ENCODE measurements at regions not wholly inside any gene's neighbourhood (a gene's known extent, or its start where the extent isn't known, plus 50 kb on each side); places are given as distances from the start of the nearest gene placed in this dataset.
A peak's percentile ranks its signal among the peaks of the same experiment; 100 is the strongest.

DNA sequence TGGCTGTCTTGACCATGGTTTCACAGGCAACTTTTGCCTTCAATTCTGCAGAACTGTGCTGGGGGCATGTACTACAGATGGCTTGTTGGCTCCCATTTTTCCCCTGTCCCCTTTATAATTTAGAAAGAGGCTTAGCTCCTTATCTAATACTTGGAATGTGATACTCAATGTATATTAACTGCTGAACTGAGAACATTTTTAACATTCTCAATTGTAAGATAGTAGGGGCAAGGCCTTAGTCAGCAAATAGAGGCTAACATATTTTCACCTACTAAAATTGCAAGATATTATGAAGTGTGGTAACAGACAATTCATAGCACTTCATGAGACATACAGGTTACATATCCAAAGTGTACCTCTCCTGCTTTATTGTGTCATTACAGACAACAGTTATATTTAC, 118.1 kb upstream of the ZNF366 start:
- H3K9me3 ChIP-seq, result no peaks in the 10 kb centered on the region
- H3K36me3 ChIP-seq, result no peaks in the 10 kb centered on the region
- H3K27ac ChIP-seq, result no peak overlapping the region
- peaks cover 0 to 25% (median 9%) of the 10 kb centered on the region in 4 donors for H3K4me1 ChIP-seq
- no peak for DNase-seq
- no peak overlapping the region for H3K4me3 ChIP-seq
- intact Hi-C loops (cut with DNase I; ENCODE audit: low total_unique reads), result no loop called here
- TF ChIP-seq, protein P1, sequence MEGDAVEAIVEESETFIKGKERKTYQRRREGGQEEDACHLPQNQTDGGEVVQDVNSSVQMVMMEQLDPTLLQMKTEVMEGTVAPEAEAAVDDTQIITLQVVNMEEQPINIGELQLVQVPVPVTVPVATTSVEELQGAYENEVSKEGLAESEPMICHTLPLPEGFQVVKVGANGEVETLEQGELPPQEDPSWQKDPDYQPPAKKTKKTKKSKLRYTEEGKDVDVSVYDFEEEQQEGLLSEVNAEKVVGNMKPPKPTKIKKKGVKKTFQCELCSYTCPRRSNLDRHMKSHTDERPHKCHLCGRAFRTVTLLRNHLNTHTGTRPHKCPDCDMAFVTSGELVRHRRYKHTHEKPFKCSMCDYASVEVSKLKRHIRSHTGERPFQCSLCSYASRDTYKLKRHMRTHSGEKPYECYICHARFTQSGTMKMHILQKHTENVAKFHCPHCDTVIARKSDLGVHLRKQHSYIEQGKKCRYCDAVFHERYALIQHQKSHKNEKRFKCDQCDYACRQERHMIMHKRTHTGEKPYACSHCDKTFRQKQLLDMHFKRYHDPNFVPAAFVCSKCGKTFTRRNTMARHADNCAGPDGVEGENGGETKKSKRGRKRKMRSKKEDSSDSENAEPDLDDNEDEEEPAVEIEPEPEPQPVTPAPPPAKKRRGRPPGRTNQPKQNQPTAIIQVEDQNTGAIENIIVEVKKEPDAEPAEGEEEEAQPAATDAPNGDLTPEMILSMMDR (IDR thresholded peaks at IDR 0.05), result no peak
- H3K27me3 ChIP-seq, result no peaks in the 10 kb centered on the region

GRCh38 chr5:72624641-72625236, 117.5 kb upstream of the ZNF366 start:
- DNase-seq, result peak in 1 of 2 donors; percentile 75
- no peaks in the 10 kb centered on the region for H3K36me3 ChIP-seq
- no peak overlapping the region for H3K4me3 ChIP-seq
- H3K4me1 ChIP-seq, result peaks cover 0 to 25% (median 9%) of the 10 kb centered on the region in 4 donors
- H3K27ac ChIP-seq, result peak overlapping the region; percentile 17 to 33
- TF ChIP-seq, protein P1 (IDR thresholded peaks at IDR 0.05), result no peak
- intact Hi-C loops (cut with DNase I; ENCODE audit: low total_unique reads), result no loop called here
- no peaks in the 10 kb centered on the region for H3K9me3 ChIP-seq
- no peaks in the 10 kb centered on the region for H3K27me3 ChIP-seq

- H3K4me3 ChIP-seq, result no peak overlapping the region
- no peak overlapping the region for H3K27ac ChIP-seq
- H3K27me3 ChIP-seq, result no peaks in the 10 kb centered on the region
- DNase-seq, result no peak
- TF ChIP-seq, protein P1 (IDR thresholded peaks at IDR 0.05), result no peak
- intact Hi-C loops (cut with DNase I; ENCODE audit: low total_unique reads), result no loop called here
- no peaks in the 10 kb centered on the region for H3K36me3 ChIP-seq
- no peaks in the 10 kb centered on the region for H3K9me3 ChIP-seq
- peaks cover 0 to 25% (median 9%) of the 10 kb centered on the region in 4 donors for H3K4me1 ChIP-seq
Observed at GRCh38 chr5:72623936-72624335, 116.7 kb upstream of the ZNF366 start.

DNA sequence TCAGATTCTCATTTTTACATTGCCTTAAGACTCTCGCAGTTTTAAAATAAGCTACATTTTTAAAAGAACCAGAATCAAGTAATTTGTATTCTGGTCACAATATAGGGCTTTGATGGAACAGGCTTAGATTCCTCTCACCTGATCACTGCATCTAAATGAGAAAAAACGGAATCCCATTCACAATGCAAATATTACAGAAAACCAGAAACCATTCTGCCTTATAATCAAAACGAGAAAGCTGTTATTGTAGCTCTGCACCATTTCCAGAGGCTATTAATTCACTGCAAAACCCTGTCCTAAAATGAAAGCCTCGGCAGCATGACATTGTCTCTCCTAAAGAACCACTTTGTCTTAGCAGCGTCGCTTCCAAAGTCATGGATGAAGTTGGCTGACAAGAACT, 116.1 kb upstream of the ZNF366 start:
- Histone ChIP-seq H3K27me3 (no peaks in the 10 kb centered on the region), H3K4me1 (peaks cover 0 to 25% (median 9%) of the 10 kb centered on the region in 4 donors), H3K4me3 (no peak overlapping the region), H3K36me3 (no peaks in the 10 kb centered on the region), H3K9me3 (no peaks in the 10 kb centered on the region), H3K27ac (no peak overlapping the region)
- TF ChIP-seq, protein P1 (IDR thresholded peaks at IDR 0.05), result no peak
- no peak for DNase-seq
- intact Hi-C loops (cut with DNase I; ENCODE audit: low total_unique reads), result no loop called here

DNA sequence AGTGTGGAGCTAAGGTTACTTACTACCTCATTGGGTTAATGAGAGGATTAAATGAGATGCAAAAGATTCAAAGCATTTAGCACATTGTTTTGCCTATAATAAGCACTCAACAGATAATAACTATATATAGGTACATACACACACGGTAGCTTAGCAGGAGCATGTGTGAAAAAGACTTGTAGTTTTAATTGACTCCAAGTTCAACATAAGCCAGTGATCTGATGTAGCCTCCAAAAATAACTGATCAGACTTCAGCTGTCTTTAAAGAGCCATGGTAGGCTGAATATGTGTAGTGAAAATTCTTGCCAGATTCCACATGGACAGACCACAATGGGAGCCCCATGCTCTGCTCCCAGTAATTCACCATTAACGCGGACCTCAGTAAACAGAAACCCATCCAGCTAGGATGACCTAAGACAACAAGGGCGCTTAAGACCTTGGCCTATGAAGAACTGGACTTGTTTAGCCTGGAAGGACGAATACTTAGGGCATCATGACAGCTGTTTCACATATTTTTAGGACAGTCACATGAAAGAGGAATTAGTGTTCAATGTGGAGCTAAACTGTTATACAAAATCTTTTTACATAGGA, 115.1 kb upstream of the ZNF366 start:
- H3K9me3 ChIP-seq, result no peaks in the 10 kb centered on the region
- no peaks in the 10 kb centered on the region for H3K27me3 ChIP-seq
- no peak for DNase-seq
- TF ChIP-seq, protein P1 (IDR thresholded peaks at IDR 0.05), result no peak
- intact Hi-C loops (cut with DNase I; ENCODE audit: low total_unique reads), result no loop called here
- peaks cover 0 to 25% (median 9%) of the 10 kb centered on the region in 4 donors for H3K4me1 ChIP-seq
- no peaks in the 10 kb centered on the region for H3K36me3 ChIP-seq
- no peak overlapping the region for H3K27ac ChIP-seq
- H3K4me3 ChIP-seq, result no peak overlapping the region
